ENCODE measurements at regions not wholly inside any gene's neighbourhood (a gene's known extent, or its start where the extent isn't known, plus 50 kb on each side); places are given as distances from the start of the nearest gene placed in this dataset.
"Not testable (repeated sequence)": the region's sequence is repeated elsewhere in the genome, so short reads cannot be mapped to it uniquely, and the experiment has no call there.

DNA sequence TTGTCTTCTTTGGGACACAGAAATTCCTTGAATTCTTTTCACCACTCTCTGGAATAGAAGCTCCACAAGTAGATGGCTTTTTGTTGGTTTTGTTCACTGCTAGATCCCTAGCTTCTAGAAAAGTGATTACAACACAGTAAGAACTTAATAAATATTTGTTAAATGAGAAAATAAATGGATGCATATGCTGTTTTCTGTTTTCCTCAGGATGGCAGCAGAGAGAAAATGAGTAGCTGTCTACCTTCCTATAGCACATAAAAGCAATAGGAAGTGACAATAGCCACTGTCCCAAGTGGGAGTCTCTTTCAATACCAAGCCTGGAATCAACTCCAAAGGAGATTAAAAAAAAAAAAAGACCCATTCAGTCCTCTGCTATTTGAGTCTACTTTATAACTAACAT lies 100.6 kb upstream of the NREP start:
- in situ Hi-C loops (cut with HindIII; ENCODE audit: low pct_unique_long_range_greater_than_20kb, low sequenced_read_pairs), result no loop called here
- no peak for DNase-seq (ENCODE audit: low read depth)

GRCh38 chr5:111856876-111857466 lies 100.0 kb upstream of the NREP start:
- in situ Hi-C loops (cut with HindIII; ENCODE audit: low pct_unique_long_range_greater_than_20kb, low sequenced_read_pairs), result no loop called here
- DNase-seq (ENCODE audit: low read depth), result no peak

DNA sequence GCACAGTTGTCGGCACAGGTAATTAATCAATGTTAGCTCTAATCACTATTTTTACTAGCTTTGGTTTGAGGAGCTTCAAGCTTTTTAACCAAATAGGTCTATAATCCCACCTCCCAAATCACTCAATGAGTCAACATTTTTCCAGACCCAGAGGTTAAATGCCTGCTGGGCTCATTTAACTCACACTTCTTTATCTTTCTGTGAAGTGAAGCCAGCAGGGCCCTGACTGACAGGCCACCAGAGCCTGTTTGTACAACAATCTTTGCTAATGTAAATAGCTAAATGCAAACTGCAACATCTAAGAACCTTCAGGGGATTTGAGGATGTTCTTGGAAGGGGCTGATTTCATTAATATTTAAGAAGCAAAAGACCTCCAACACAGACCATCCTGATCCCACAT lies 98.4 kb upstream of the NREP start:
- in situ Hi-C loops (cut with HindIII; ENCODE audit: low pct_unique_long_range_greater_than_20kb, low sequenced_read_pairs), result no loop called here
- DNase-seq (ENCODE audit: low read depth), result no peak

- in situ Hi-C loops (cut with HindIII; ENCODE audit: low pct_unique_long_range_greater_than_20kb, low sequenced_read_pairs), result no loop called here
- DNase-seq (ENCODE audit: low read depth), result no peak
Measured at GRCh38 chr5:111854186-111854585, 97.2 kb upstream of the NREP start.

DNA sequence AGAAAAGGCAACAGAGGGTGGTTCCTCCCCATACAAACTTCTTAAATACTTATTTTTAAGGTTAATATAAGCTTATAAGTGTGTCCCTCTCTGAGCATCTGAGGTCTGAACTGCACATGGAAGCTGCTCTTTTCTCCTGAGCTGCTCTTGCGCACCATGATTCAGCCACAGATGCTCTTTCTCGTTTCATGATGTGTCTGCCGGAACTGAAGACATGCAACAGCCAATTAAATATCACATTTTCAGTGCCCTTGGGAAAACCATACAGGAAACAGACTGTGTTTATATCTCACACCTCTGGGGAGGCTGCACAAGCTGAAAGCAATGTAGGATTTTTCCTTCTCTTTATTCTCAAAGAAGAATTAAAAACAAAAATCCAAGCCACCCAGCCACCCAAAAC lies 96.8 kb upstream of the NREP start:
- in situ Hi-C loops (cut with HindIII; ENCODE audit: low pct_unique_long_range_greater_than_20kb, low sequenced_read_pairs), result no loop called here

DNA sequence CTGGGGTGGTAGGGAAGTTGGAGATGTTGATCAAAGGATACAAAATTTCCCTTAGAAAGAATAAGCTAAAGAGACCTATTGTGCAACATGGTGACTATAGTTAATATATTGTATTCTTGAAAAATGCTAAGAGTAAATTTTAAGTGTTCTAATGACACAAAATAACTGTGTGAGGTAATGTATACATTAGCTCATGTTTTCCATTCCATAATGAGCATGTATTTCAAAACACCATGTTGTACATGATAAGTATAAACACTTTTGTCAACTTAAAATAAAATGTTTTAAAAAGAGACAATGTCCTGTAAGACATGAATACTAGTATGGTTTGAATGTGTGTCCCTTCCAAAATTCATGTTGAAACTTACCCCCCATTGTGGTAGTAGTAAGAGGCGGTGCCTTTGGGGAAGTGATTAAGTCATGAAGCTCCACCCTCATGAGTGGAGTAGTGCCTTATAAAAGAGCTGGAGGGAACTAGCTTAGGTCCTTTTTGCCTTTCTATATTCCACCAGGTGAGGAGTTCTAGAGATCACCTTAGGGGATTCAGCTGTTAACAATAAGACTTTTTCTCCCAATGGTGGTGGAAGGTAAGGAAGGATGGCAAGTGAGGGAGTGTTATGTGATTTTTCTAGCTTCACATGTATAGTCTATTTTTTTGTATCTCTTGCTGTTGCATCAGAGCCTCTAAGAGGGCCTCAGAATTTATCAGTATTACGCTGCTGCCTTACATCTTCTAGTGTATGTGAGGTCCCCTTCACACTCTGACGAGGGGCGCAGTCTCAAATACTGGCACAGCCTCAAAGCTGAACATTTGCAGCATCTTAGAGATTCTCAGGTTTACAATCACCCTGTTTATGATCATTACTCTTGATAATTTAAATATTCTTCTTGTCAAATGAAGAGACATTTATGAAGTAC lies 94.9 kb upstream of the NREP start:
- in situ Hi-C loops (cut with HindIII; ENCODE audit: low pct_unique_long_range_greater_than_20kb, low sequenced_read_pairs), result no loop called here
- DNase-seq (ENCODE audit: low read depth), result no peak

More for the DNA sequence above, 96.8 kb upstream of the NREP start:
- no peak for DNase-seq (ENCODE audit: low read depth)

DNA sequence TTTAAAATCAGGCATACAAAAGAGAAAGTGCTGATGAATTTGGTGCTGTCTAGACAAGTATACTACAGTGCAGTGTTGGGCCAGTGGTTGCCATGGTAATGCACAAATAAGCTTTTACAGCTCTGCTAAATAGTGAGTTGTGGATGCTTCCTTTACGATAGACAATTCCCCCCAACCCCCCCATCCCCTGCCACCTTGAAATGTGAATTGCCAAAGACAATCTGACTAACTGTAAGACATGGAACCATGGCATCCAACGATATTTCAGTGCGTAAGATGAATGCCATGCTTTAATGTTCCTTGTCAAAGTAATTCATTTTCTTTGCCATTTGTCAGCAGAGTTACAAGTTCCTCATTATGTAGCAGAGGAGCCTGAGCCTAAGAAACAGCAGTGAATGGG lies 91.5 kb upstream of the NREP start:
- in situ Hi-C loops (cut with HindIII; ENCODE audit: low pct_unique_long_range_greater_than_20kb, low sequenced_read_pairs), result no loop called here

DNA sequence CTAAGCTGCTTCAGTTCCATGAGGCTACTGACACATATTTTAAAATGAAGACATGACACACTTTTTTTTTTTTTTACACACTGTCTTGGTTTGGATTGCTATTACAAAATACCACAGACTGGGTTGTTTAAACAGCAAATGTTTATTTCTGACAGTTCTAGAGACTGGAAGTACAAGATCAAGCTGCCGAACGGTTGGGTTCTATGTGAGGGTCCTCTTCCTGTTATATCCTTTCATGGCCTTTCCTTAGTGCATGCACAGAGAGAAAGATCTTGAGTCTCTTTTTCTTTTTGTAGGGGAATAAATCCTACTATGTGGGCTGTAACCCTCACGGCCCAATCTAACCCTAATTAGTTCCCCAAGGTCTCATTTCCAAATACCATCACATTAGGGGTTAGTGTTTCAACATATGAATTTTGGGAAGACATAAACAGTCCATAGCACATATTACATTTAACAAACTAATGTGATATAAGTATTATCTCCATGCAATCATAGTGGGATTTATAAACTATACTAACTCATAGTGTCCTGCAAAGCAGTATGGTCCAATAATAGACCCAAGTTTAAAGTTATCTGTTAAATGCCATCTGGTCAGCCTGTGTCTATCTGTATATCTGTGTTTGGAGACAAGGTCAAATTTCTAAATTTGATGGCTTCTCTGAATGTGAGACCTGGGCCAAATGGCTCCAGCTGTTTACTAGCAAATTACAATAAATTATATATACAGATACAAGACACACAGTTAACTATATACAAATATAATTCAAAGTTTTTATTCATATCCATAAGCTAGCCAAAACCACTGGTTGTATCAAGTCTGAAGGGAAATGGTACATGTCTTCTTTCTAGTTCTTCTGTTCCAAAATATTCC lies 90.3 kb upstream of the NREP start:
- DNase-seq (ENCODE audit: low read depth), result no peak
- in situ Hi-C loops (cut with HindIII; ENCODE audit: low pct_unique_long_range_greater_than_20kb, low sequenced_read_pairs), result no loop called here

More for the DNA sequence above, 91.5 kb upstream of the NREP start:
- DNase-seq (ENCODE audit: low read depth), result no peak

DNA sequence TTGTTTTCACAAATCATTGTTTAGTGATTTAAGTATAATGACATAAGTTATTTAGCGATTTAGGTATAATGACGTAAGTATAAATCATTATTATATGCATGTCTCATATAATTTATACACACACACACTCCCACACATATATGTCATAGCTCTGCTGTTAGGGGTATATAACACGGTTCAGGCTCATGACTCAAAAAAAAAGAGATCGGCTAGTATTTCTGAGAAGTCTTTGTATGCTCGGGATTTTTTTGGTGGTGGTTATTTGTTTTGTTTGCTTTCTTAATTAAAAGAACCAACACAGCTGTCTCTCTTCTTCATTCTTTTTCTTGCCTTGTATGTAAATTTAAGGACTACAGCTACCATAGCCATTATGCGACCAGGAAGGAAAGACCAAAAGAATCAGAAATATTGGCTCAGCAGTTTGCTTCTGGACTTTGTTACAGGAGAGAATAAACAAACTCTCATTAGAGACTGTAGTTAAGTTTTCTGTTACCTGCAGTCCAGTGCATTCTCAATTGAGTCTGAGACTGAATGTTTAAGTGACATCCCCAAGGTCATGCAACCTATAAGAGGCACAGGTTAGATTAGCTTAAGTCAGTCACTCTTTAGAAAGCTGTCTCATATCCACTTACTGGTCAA lies 83.2 kb upstream of the NREP start:
- DNase-seq (ENCODE audit: low read depth), result no peak
- in situ Hi-C loops (cut with HindIII; ENCODE audit: low pct_unique_long_range_greater_than_20kb, low sequenced_read_pairs), result no loop called here

- in situ Hi-C loops (cut with HindIII; ENCODE audit: low pct_unique_long_range_greater_than_20kb, low sequenced_read_pairs), result no loop called here
- DNase-seq (ENCODE audit: low read depth), result no peak
Measured at GRCh38 chr5:111839438-111839837, 82.4 kb upstream of the NREP start.

GRCh38 chr5:111836426-111836825 lies 79.4 kb upstream of the NREP start:
- in situ Hi-C loops (cut with HindIII; ENCODE audit: low pct_unique_long_range_greater_than_20kb, low sequenced_read_pairs), result no loop called here
- no peak for DNase-seq (ENCODE audit: low read depth)

DNA sequence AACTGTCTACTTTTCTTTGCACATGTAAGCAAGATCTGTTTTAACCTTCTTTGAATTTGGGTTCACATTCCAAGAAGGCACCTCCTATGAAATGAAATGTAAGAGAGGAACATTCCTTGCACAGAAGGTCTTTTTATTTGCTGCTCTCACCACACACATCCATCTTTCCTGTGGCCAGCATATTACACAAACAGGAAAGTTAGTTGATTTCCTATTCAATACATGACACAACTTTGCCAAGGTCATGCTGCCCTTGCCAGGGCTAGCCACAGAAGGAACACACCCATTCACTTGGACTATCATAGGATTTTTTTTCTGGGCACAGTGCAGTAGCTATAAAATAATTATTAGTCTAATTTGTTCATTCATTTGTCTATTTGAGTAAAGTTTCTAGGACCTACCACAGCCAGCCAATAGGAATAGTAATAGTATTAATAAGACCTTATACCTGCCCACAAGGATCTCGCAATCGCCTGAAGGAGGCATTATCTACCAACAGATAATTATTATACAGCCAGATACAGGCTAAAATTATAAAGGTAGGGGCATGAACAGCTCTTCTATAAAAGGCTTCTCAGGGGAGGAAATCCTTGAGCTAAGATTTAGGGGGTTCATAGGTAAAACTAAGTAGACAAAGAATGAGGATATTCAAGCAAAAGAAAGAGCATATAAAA lies 78.1 kb upstream of the NREP start:
- DNase-seq (ENCODE audit: low read depth), result no peak
- in situ Hi-C loops (cut with HindIII; ENCODE audit: low pct_unique_long_range_greater_than_20kb, low sequenced_read_pairs), result no loop called here

GRCh38 chr5:111830333-111830732 lies 73.3 kb upstream of the NREP start:
- in situ Hi-C loops (cut with HindIII; ENCODE audit: low pct_unique_long_range_greater_than_20kb, low sequenced_read_pairs), result no loop called here
- peak; percentile 12 for DNase-seq (ENCODE audit: low read depth)

- no peak for DNase-seq (ENCODE audit: low read depth)
- in situ Hi-C loops (cut with HindIII; ENCODE audit: low pct_unique_long_range_greater_than_20kb, low sequenced_read_pairs), result no loop called here
Measured at GRCh38 chr5:111829701-111830100, 72.7 kb upstream of the NREP start.

GRCh38 chr5:111826064-111826463 lies 69.1 kb upstream of the NREP start:
- in situ Hi-C loops (cut with HindIII; ENCODE audit: low pct_unique_long_range_greater_than_20kb, low sequenced_read_pairs), result no loop called here
- DNase-seq (ENCODE audit: low read depth), result no peak

GRCh38 chr5:111820072-111820471 lies 63.1 kb upstream of the NREP start:
- no peak for DNase-seq (ENCODE audit: low read depth)

DNA sequence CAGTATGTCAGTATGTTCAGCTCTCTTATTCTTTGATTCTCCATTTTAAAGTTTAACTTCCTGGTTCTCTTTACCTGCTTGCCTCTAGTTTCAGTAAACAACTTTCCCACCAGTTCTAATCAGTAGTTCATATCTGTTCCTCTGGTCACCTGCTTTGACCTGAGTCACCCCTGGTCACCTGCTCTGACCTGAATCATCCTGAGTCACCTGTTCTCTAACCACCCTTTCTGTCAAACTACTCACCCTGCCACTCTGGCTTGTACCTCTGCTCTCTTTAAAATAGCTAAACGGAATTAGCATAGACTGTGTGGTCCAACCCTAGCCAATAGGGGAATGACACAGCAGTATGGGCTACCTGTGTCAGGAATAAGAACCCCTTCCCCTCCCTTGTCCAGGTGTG lies 62.0 kb upstream of the NREP start:
- in situ Hi-C loops (cut with HindIII; ENCODE audit: low pct_unique_long_range_greater_than_20kb, low sequenced_read_pairs); DNase-seq (ENCODE audit: low read depth): not testable (repeated sequence)

More at GRCh38 chr5:111820072-111820471, 63.1 kb upstream of the NREP start:
- in situ Hi-C loops (cut with HindIII; ENCODE audit: low pct_unique_long_range_greater_than_20kb, low sequenced_read_pairs), result no loop called here

DNA sequence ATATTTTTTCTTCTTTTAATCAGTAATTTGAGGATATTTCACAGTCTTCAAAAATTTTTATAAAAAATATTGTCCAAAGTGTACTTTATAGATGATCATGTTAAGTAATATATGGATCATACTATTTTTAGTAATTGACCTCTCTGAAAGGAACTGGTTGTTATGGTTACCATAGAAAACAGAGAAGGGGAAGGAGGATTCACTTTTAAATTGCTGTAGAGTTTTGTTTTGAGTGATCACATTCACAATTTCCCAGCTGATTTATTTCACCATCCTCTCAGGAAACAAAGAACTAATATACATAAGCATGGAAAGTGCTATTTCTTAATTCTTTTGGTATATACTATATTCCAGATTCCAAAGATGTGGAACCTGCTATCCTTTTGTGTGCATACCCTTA lies 56.5 kb upstream of the NREP start:
- in situ Hi-C loops (cut with HindIII; ENCODE audit: low pct_unique_long_range_greater_than_20kb, low sequenced_read_pairs), result no loop called here

More for the DNA sequence above, 56.5 kb upstream of the NREP start:
- DNase-seq (ENCODE audit: low read depth), result no peak

Measured in Caki2 (cell line).